Memory B cell (primary cell): ENCODE measurements at regions not wholly inside any gene's neighbourhood (a gene's known extent, or its start where the extent isn't known, plus 50 kb on each side); places are given as distances from the start of the nearest gene placed in this dataset.

Experiments used
- ATAC-seq: fragments of 150-1000 bp; cut with Tn5 transposase; 2 replicates; pipeline ENCODE4 v1.10.0; 2021; ENCODE audit warnings: low read depth, mild to moderate bottlenecking, moderate library complexity
- DNase-seq, 2 donors: peaks; one replicate each; pipeline ENCODE4 v3.0.0; 2022; ENCODE audit warnings: low spot score in 2 of 2
- H3K27ac Mint-ChIP-seq: one replicate; pipeline ENCODE4 v1.8.0; 2022; ENCODE audit warnings: mild to moderate bottlenecking, moderate library complexity, mixed read lengths
- H3K27me3 Mint-ChIP-seq: one replicate; pipeline ENCODE4 v1.8.0; 2022; ENCODE audit warnings: mixed read lengths
- H3K36me3 Mint-ChIP-seq: one replicate; pipeline ENCODE4 v1.8.0; 2022; ENCODE audit warnings: mild to moderate bottlenecking, mixed read lengths
- H3K4me1 Mint-ChIP-seq: one replicate; pipeline ENCODE4 v1.8.0; 2022; ENCODE audit warnings: mixed read lengths
- H3K4me3 Mint-ChIP-seq: one replicate; pipeline ENCODE4 v1.8.0; 2022; ENCODE audit warnings: mild to moderate bottlenecking, moderate library complexity, mixed read lengths
- H3K9me3 Mint-ChIP-seq: one replicate; pipeline ENCODE4 v1.8.0; 2022; ENCODE audit warnings: mixed read lengths

GRCh38 chr2:234814374-234814773 is 137.4 kb upstream of the SH3BP4 start:
- no peak overlapping the region for H3K4me3 Mint-ChIP-seq
- no peaks in the 10 kb centered on the region for H3K4me1 Mint-ChIP-seq
- H3K9me3 Mint-ChIP-seq: peaks cover 2% of the 10 kb centered on the region
- no peak for DNase-seq
- ATAC-seq: no peak
- no peak overlapping the region for H3K27ac Mint-ChIP-seq
- H3K27me3 Mint-ChIP-seq: peaks cover 23% of the 10 kb centered on the region
- H3K36me3 Mint-ChIP-seq: no peaks in the 10 kb centered on the region

GRCh38 chr2:234812851-234813250 is 139.0 kb upstream of the SH3BP4 start:
- H3K27me3 Mint-ChIP-seq: peaks cover 26% of the 10 kb centered on the region
- ATAC-seq (no peak), DNase-seq (no peak)
- H3K36me3 Mint-ChIP-seq: no peaks in the 10 kb centered on the region
- H3K4me3 Mint-ChIP-seq: no peak overlapping the region
- H3K27ac Mint-ChIP-seq: no peak overlapping the region
- H3K4me1 Mint-ChIP-seq: no peaks in the 10 kb centered on the region
- H3K9me3 Mint-ChIP-seq: peaks cover 2% of the 10 kb centered on the region

GRCh38 chr2:234808907-234809306 is 142.9 kb upstream of the SH3BP4 start:
- ATAC-seq (no peak), DNase-seq (no peak)
- H3K36me3 Mint-ChIP-seq: no peaks in the 10 kb centered on the region
- peaks cover 3% of the 10 kb centered on the region for H3K4me1 Mint-ChIP-seq
- peaks cover 23% of the 10 kb centered on the region for H3K27me3 Mint-ChIP-seq
- H3K9me3 Mint-ChIP-seq: peaks cover 2% of the 10 kb centered on the region
- H3K27ac Mint-ChIP-seq: no peak overlapping the region
- H3K4me3 Mint-ChIP-seq: no peak overlapping the region

GRCh38 chr2:234806818-234807217 is 145.0 kb upstream of the SH3BP4 start:
- no peak overlapping the region for H3K27ac Mint-ChIP-seq
- H3K27me3 Mint-ChIP-seq: peaks cover 13% of the 10 kb centered on the region
- H3K36me3 Mint-ChIP-seq: no peaks in the 10 kb centered on the region
- peaks cover 3% of the 10 kb centered on the region for H3K4me1 Mint-ChIP-seq
- ATAC-seq (no peak), DNase-seq (no peak)
- peaks cover 4% of the 10 kb centered on the region for H3K9me3 Mint-ChIP-seq
- H3K4me3 Mint-ChIP-seq: no peak overlapping the region

GRCh38 chr2:234805836-234806235 is 146.0 kb upstream of the SH3BP4 start:
- peaks cover 3% of the 10 kb centered on the region for H3K4me1 Mint-ChIP-seq
- H3K9me3 Mint-ChIP-seq: peaks cover 4% of the 10 kb centered on the region
- no peak overlapping the region for H3K4me3 Mint-ChIP-seq
- ATAC-seq: no peak
- no peaks in the 10 kb centered on the region for H3K36me3 Mint-ChIP-seq
- no peak overlapping the region for H3K27ac Mint-ChIP-seq
- peaks cover 13% of the 10 kb centered on the region for H3K27me3 Mint-ChIP-seq
- no peak for DNase-seq

GRCh38 chr2:234804704-234805103 is 147.1 kb upstream of the SH3BP4 start:
- H3K4me3 Mint-ChIP-seq: no peak overlapping the region
- H3K36me3 Mint-ChIP-seq: no peaks in the 10 kb centered on the region
- H3K27me3 Mint-ChIP-seq: peaks cover 7% of the 10 kb centered on the region
- no peak for DNase-seq
- H3K4me1 Mint-ChIP-seq: peaks cover 3% of the 10 kb centered on the region
- ATAC-seq: no peak
- H3K27ac Mint-ChIP-seq: no peak overlapping the region
- peaks cover 4% of the 10 kb centered on the region for H3K9me3 Mint-ChIP-seq

GRCh38 chr2:234802845-234803171 is 149.0 kb upstream of the SH3BP4 start:
- DNase-seq: no peak
- Mint-ChIP-seq H3K36me3 (no peaks in the 10 kb centered on the region), H3K27ac (no peak overlapping the region), H3K4me1 (peaks cover 3% of the 10 kb centered on the region), H3K4me3 (no peak overlapping the region), H3K9me3 (peaks cover 2% of the 10 kb centered on the region), H3K27me3 (peaks cover 3% of the 10 kb centered on the region)
- ATAC-seq: no peak

GRCh38 chr2:234802071-234802844 is 149.6 kb upstream of the SH3BP4 start:
- DNase-seq: no peak
- H3K9me3 Mint-ChIP-seq: peaks cover 2% of the 10 kb centered on the region
- peaks cover 3% of the 10 kb centered on the region for H3K4me1 Mint-ChIP-seq
- H3K27ac Mint-ChIP-seq: no peak overlapping the region
- H3K4me3 Mint-ChIP-seq: no peak overlapping the region
- no peaks in the 10 kb centered on the region for H3K36me3 Mint-ChIP-seq
- ATAC-seq: no peak
- H3K27me3 Mint-ChIP-seq: peaks cover 5% of the 10 kb centered on the region

GRCh38 chr2:234797566-234798250 is 154.1 kb upstream of the SH3BP4 start:
- DNase-seq: no peak
- Mint-ChIP-seq H3K27ac (no peak overlapping the region), H3K4me3 (no peak overlapping the region), H3K9me3 (peaks cover 1% of the 10 kb centered on the region), H3K4me1 (no peaks in the 10 kb centered on the region), H3K36me3 (no peaks in the 10 kb centered on the region), H3K27me3 (peaks cover 7% of the 10 kb centered on the region)
- ATAC-seq: no peak

- DNase-seq: no peak
- Mint-ChIP-seq H3K27ac (no peak overlapping the region), H3K4me1 (no peaks in the 10 kb centered on the region), H3K36me3 (no peaks in the 10 kb centered on the region), H3K9me3 (peaks cover 1% of the 10 kb centered on the region), H3K4me3 (no peak overlapping the region), H3K27me3 (peaks cover 7% of the 10 kb centered on the region)
- ATAC-seq: no peak
Observed at GRCh38 chr2:234796045-234796591, 155.7 kb upstream of the SH3BP4 start.

- Mint-ChIP-seq H3K27ac (no peak overlapping the region), H3K36me3 (no peaks in the 10 kb centered on the region), H3K4me3 (no peak overlapping the region), H3K27me3 (peaks cover 7% of the 10 kb centered on the region), H3K9me3 (peaks cover 1% of the 10 kb centered on the region), H3K4me1 (no peaks in the 10 kb centered on the region)
- no peak for ATAC-seq
- no peak for DNase-seq
Observed at GRCh38 chr2:234795272-234795920, 156.4 kb upstream of the SH3BP4 start.

- H3K36me3 Mint-ChIP-seq: no peaks in the 10 kb centered on the region
- no peak overlapping the region for H3K4me3 Mint-ChIP-seq
- DNase-seq (no peak), ATAC-seq (no peak)
- peaks cover 1% of the 10 kb centered on the region for H3K9me3 Mint-ChIP-seq
- peaks cover 9% of the 10 kb centered on the region for H3K27me3 Mint-ChIP-seq
- no peak overlapping the region for H3K27ac Mint-ChIP-seq
- H3K4me1 Mint-ChIP-seq: no peaks in the 10 kb centered on the region
Observed at GRCh38 chr2:234794866-234795265, 157.0 kb upstream of the SH3BP4 start.

GRCh38 chr2:234793212-234793785 is 158.5 kb upstream of the SH3BP4 start:
- DNase-seq: no peak
- Mint-ChIP-seq H3K27ac (no peak overlapping the region), H3K27me3 (peaks cover 12% of the 10 kb centered on the region), H3K9me3 (peaks cover 1% of the 10 kb centered on the region), H3K4me1 (no peaks in the 10 kb centered on the region), H3K4me3 (no peak overlapping the region), H3K36me3 (no peaks in the 10 kb centered on the region)
- no peak for ATAC-seq

- Mint-ChIP-seq H3K27me3 (peaks cover 10% of the 10 kb centered on the region), H3K27ac (no peak overlapping the region), H3K36me3 (no peaks in the 10 kb centered on the region), H3K4me1 (no peaks in the 10 kb centered on the region), H3K9me3 (peaks cover 1% of the 10 kb centered on the region), H3K4me3 (no peak overlapping the region)
- ATAC-seq (no peak), DNase-seq (no peak)
Observed at GRCh38 chr2:234792621-234793022, 159.2 kb upstream of the SH3BP4 start.
